ENCODE measurements at regions not wholly inside any gene's neighbourhood (a gene's known extent, or its start where the extent isn't known, plus 50 kb on each side); places are given as distances from the start of the nearest gene placed in this dataset.
"Not testable (repeated sequence)": the region's sequence is repeated elsewhere in the genome, so short reads cannot be mapped to it uniquely, and the experiment has no call there.

DNA sequence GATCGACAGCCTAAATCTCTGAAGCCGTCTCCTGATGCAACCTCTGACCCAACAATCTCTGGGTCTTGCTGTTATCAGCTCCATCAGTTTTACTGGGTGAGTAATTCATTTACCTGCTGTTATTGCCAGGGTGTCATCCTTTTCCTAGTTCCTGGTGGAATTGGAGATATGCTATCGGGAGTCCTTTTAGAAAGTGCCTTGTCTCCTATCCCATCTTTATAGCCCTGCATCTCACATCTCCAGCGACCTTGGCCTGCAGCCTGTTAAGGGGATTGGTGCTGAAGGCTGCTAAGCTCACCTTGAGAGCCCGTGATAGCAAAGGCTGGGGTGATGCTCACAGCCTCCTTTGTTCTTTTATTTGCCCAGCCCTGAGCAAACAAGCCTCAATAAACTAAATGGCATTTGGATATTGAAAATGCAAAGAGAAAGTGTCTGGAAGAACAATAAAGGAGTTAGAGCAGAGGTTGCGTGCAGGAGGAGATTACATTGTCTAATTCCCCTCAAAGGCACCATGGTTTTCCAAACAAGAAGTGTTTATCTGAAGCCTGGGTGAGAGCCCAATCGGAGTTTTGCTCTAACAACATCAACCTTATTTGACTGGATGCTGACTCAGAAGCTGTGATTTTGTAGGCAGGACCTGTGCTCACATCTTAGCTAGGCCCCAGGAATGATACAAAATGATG lies 101.8 kb downstream of the RPLP1 start:
- DNase-seq = peak; percentile 95

GRCh38 chr15:69555080-69555479 lies 102.5 kb downstream of the RPLP1 start:
- no peak for DNase-seq

DNA sequence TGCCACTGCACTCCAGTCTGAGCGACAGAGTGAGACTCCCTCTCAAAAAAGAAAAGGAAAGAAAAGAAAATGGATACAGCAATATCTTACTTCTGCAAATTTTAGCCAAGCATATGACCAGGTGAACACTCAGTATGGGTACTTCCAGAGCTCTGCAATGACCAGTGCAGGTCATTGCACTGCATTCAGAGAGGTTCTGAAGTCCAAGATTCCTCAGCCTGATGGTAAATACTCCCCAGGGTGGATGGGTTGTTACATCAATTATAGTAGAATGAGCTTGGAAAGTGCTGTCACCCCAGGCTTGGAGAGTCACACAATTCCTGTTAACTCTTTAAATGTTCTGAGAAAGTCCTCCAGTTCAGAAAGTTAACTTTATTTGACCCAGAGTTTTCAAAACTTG lies 103.7 kb downstream of the RPLP1 start:
- no peak for DNase-seq

DNA sequence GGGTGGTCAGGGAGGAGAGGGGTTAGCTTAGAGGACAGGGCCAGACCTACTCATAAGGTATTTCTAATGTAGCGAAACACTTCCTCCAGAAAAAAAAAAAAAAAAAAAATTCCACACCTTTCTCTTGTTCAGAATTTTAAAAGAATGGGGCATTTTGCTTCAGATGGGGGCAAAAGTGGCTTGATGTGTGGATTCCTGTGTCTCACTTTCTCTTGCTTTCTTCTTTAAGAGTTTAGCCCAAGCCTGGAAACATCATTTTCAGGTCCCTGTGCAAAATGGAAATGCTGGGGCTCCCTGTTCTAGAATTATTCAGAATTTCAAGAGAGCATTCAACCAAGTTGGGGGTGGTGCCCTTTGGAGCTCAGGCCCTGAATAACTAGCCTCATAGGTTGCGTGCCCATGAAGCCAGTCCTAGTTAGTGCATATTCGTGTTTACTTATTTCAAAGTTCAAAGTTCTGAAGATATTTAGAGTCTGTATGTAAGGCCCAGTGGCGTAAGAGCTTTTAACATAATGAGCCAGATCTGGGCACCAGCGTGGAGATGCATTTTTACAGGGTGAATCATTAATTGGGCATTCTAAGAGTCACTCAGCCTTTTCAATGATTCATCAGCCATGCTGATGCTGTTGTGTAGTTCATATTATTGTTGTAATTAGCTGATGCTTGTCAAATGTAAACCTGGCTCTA lies 104.5 kb downstream of the RPLP1 start:
- DNase-seq = no peak

- no peak for DNase-seq
Observed at GRCh38 chr15:69557707-69558409, 105.2 kb downstream of the RPLP1 start.

GRCh38 chr15:69559440-69560190 lies 107.0 kb downstream of the RPLP1 start:
- DNase-seq = no peak

DNA sequence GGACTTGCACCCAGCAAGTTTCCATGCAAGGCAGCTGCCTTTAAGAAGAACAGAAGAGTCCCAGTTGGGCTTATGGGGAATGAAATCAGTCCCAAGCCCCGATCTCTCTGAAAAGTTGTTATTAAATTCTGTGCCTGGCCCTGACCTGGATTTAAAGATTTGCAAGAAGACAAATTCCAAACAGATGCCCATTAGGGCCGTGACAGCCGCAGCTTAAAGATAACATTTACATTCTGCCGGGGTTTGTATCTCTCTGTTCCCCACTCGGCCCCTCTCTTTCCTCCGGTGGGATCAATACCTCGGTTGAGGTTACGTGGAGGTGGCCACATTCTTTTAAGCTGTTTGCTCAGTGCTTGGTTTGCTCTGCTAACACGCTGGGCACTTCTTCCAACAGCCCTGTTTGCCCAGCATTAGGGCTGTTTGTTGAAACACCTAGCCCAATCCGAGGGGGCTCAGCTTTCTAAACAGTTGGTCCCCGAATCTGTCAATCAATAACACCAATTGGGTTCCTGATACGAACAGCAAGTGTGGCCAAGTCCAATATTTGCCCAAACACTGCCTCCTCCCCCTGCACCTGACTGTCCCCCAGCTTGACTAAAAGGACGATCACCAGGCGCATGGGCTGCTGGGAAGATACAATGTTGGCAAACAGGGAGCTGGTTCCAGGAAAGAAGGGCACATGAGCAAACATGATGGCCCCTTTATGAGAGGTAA lies 108.6 kb downstream of the RPLP1 start:
- peak; percentile 74 for DNase-seq

GRCh38 chr15:69562116-69562515 lies 109.5 kb downstream of the RPLP1 start:
- no peak for DNase-seq

- DNase-seq = no peak
Observed at GRCh38 chr15:69562564-69562963, 109.9 kb downstream of the RPLP1 start.

- no peak for DNase-seq
Observed at GRCh38 chr15:69565066-69565655, 112.5 kb downstream of the RPLP1 start.

DNA sequence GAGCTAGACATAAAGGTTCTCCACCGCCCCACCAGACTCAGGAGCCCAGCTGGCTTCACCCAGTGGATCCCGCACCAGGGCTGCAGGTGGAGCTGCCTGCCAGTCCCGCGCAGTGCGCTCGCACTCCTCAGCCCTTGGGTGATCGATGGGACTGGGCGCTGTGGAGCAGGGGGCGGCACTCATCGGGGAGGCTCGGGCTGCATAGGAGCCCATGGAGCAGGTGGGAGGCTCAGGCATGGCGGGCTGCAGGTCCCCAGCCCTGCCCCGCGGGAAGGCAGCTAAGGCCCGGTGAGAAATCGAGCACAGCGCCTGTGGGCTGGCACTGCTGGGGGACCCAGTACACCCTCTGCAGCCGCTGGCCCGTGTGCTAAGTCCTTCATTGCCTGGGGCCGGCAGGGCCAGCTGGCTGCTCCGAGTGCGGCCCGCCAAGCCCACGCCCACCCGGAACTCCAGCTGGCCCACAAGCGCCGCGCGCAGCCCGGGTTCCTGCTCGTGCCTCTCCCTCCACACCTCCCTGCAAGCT lies 114.7 kb downstream of the RPLP1 start:
- not testable (repeated sequence) for DNase-seq

GRCh38 chr15:69568173-69569009 lies 115.8 kb downstream of the RPLP1 start:
- DNase-seq = no peak

- no peak for DNase-seq
Observed at GRCh38 chr15:69570454-69570853, 117.8 kb downstream of the RPLP1 start.

DNA sequence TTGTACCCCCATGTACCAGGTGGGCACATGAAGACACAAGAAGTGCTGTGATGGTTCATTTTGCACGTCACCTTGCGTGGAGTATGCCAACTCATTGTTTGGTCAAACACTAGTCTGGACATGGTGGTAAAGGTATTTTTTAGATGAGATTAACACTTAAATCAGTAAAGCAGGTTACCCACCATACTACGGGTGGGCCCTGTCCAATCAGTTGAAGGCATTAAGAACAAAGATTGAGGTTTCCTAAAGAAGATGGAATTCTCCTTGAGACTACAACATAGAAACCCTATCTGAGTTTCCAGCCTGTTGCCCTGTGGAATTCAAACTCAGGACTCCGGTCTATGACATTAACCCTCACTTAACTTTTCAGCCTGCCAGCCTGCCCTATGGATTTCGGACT lies 118.4 kb downstream of the RPLP1 start:
- no peak for DNase-seq

GRCh38 chr15:69573278-69573677 lies 120.7 kb downstream of the RPLP1 start:
- not testable (repeated sequence) for DNase-seq

DNA sequence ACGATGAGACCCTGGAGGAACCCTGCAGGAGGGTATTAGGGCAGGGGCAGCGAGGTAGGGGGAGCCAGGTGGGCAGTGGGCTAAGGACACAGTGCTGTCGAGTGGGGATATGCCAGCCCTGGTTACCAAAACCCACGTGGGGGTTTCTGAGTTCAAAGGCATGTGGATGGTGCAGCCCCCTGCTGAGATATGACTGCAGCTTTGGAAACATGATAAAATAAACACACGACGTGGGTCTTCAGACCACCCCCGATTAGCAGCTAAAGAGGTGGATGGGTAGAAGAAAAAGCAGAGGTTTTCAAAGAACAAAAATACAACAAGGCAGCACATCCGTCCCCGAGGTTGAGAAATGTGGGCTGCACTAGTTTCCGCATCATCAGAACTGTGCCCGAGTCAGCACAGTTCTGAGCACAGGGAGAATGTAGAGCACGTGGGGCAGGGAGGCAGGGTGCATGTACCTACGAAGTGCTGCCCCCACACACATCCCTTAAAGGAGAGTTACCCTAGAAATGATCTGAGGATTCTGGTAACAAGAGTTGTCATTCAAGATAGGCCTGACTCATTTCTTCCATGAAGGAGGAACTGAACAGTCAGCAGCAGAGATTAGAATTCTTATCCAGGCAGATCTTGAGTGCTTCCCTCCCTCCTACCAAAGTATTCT lies 121.3 kb downstream of the RPLP1 start:
- DNase-seq = no peak

GRCh38 chr15:69574506-69574905 lies 121.9 kb downstream of the RPLP1 start:
- DNase-seq = no peak

GRCh38 chr15:69575387-69575786 lies 122.8 kb downstream of the RPLP1 start:
- no peak for DNase-seq

DNA sequence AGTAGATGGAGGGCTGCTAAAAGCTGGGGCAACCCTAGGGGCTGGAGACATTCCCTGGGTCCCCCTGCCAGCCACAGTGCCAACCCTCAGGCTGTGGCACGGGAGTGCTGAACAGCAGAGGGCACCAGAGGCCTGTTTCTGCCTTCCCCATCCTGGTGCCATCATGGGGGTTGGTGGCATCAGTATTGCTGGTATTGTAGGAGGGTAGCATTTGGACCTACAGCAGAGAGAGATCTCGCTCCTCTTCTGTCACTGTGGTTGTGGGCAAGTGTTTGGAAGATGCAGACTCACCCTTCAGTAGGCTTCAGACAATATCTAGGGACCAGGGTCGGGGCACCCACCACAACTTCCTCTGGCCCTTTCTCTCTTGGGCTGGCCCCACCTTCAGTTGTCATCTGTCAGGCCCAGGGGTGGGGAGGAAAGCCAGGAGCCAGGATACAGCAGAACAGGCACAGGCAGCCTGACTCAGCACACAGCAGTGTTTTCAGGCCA lies 123.5 kb downstream of the RPLP1 start:
- no peak for DNase-seq

DNA sequence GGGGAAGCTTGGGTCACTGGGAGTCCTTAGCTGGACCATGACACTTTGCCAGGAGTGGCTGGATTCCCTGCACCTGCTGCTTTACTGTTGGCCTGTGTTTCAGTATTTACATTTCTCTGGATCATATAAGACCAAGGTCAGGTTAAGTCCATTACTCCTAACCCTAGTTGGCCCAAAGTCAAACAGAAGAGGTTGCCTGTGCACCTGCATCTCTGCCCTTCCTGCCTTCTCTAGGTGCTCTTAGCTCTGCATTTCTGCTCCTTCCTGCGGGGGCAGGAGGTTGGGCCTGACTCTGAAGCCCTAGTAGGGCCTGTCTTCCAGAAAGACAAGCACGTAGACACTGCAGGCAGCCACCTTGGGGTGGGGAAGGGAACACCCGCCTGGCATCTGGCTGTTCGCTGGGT lies 124.3 kb downstream of the RPLP1 start:
- DNase-seq = no peak

Data from DMS153 (cell line).